ENCODE measurements at regions not wholly inside any gene's neighbourhood (a gene's known extent, or its start where the extent isn't known, plus 50 kb on each side); places are given as distances from the start of the nearest gene placed in this dataset.

DNA sequence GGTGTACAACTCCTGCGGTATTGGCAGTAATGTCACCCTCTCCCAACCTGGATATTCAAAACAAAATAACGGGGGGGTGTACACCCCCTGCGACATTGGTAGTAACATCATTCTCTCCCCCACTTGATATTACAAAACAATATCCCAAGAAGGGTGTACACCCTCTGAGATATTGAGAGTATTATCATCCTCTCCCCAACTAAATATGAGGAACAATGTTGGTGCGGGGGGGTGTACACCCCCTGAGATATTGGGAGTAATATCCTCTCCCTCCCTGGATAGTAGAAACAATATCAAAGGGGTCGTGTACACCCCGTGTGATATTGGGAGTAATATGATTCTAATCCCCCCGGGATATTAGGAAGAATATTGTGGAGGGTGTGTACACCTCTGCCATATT lies 71.4 kb upstream of the ADGRA3 start:
- Histone ChIP-seq H3K36me3 (ENCODE audit: control insufficient read depth in 2 of 3, insufficient read depth in 3 of 3, low read length in 3 of 3) (no peaks in the 10 kb centered on the region), H3K9ac (ENCODE audit: low read length in 3 of 3) (no peak overlapping the region), H3K4me1 (ENCODE audit: control insufficient read depth in 2 of 3, insufficient read depth in 2 of 3, low read depth in 1 of 3, low read length in 3 of 3) (no peaks in the 10 kb centered on the region), H3K9me3 (ENCODE audit: control insufficient read depth in 2 of 3, insufficient read depth in 1 of 3, low read length in 3 of 3) (no peaks in the 10 kb centered on the region), H3K27ac (ENCODE audit: low read depth in 2 of 2, low read length in 2 of 2) (no peak overlapping the region), H3K27me3 (ENCODE audit: control insufficient read depth, insufficient read depth, low read length) (no peaks in the 10 kb centered on the region), H3K4me3 (ENCODE audit: low read length in 3 of 3) (no peak overlapping the region)
- FAIRE-seq (no peak), DNase-seq (no peak)
- TF ChIP-seq CTCF (IDR thresholded peaks at IDR 0.05; ENCODE audit: borderline replicate concordance, extremely low read depth, insufficient read depth), result no peak
- intact Hi-C loops (cut with DNase I), result no loop called here

- Histone ChIP-seq H3K27ac (ENCODE audit: low read depth in 2 of 2, low read length in 2 of 2) (no peak overlapping the region), H3K9me3 (ENCODE audit: control insufficient read depth in 2 of 3, insufficient read depth in 1 of 3, low read length in 3 of 3) (no peaks in the 10 kb centered on the region), H3K4me3 (ENCODE audit: low read length in 3 of 3) (no peak overlapping the region), H3K4me1 (ENCODE audit: control insufficient read depth in 2 of 3, insufficient read depth in 2 of 3, low read depth in 1 of 3, low read length in 3 of 3) (no peaks in the 10 kb centered on the region), H3K36me3 (ENCODE audit: control insufficient read depth in 2 of 3, insufficient read depth in 3 of 3, low read length in 3 of 3) (no peaks in the 10 kb centered on the region), H3K27me3 (ENCODE audit: control insufficient read depth, insufficient read depth, low read length) (no peaks in the 10 kb centered on the region), H3K9ac (ENCODE audit: low read length in 3 of 3) (no peak overlapping the region)
- intact Hi-C loops (cut with DNase I), result no loop called here
- TF ChIP-seq CTCF (IDR thresholded peaks at IDR 0.05; ENCODE audit: borderline replicate concordance, extremely low read depth, insufficient read depth), result no peak
- no peak for FAIRE-seq
- no peak for DNase-seq
Observed at GRCh38 chr4:22593933-22594332, 78.1 kb upstream of the ADGRA3 start.

DNA sequence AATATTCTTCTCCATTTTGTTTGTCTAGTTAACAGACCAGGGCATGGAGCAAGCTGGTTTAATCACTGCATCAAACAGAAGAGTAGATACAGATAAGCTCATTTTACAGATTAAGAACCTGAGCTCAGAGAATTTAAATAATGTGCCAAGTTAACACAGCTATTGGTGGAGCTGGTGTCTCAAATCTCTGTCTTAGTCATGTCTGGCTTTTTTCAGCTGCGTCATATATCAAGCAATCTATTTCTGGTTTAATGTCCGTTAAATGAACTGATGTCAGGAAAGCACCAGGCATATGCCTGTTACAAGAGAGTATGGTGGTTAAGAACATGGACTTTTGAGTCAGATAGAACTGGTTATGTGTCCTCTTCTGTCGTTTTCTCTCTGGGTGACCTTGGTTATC lies 79.8 kb upstream of the ADGRA3 start:
- DNase-seq, result no peak
- no peaks in the 10 kb centered on the region for H3K4me1 ChIP-seq (ENCODE audit: control insufficient read depth in 2 of 3, insufficient read depth in 2 of 3, low read depth in 1 of 3, low read length in 3 of 3)
- H3K27ac ChIP-seq (ENCODE audit: low read depth in 2 of 2, low read length in 2 of 2), result no peak overlapping the region
- H3K9ac ChIP-seq (ENCODE audit: low read length in 3 of 3), result no peak overlapping the region
- FAIRE-seq, result peak; percentile 3
- no peaks in the 10 kb centered on the region for H3K36me3 ChIP-seq (ENCODE audit: control insufficient read depth in 2 of 3, insufficient read depth in 3 of 3, low read length in 3 of 3)
- H3K4me3 ChIP-seq (ENCODE audit: low read length in 3 of 3), result no peak overlapping the region
- H3K27me3 ChIP-seq (ENCODE audit: control insufficient read depth, insufficient read depth, low read length), result no peaks in the 10 kb centered on the region
- no peak for TF ChIP-seq CTCF (IDR thresholded peaks at IDR 0.05; ENCODE audit: borderline replicate concordance, extremely low read depth, insufficient read depth)
- intact Hi-C loops (cut with DNase I), result no loop called here
- no peaks in the 10 kb centered on the region for H3K9me3 ChIP-seq (ENCODE audit: control insufficient read depth in 2 of 3, insufficient read depth in 1 of 3, low read length in 3 of 3)

DNA sequence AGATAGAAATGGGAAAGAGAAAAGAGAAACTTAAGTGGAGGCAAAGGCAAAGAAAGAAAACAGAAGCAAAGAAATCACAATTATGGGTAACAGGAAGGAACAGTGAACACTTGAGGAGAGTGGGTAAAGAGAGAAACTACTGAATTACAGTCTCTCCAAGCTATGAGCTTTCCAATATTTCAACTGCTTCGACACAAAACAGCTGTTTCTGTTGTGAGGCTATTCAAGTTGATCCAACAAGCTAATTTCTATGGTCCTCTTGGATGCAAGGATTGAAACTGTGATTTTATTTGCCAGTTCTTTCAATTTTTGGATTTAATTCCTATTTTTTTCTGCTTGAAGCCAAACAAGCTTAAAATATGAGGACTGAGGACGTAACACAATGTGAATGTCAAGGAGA lies 80.5 kb upstream of the ADGRA3 start:
- no peak for FAIRE-seq
- Histone ChIP-seq H3K27me3 (ENCODE audit: control insufficient read depth, insufficient read depth, low read length) (no peaks in the 10 kb centered on the region), H3K4me1 (ENCODE audit: control insufficient read depth in 2 of 3, insufficient read depth in 2 of 3, low read depth in 1 of 3, low read length in 3 of 3) (no peaks in the 10 kb centered on the region), H3K4me3 (ENCODE audit: low read length in 3 of 3) (no peak overlapping the region), H3K9ac (ENCODE audit: low read length in 3 of 3) (no peak overlapping the region), H3K36me3 (ENCODE audit: control insufficient read depth in 2 of 3, insufficient read depth in 3 of 3, low read length in 3 of 3) (no peaks in the 10 kb centered on the region), H3K27ac (ENCODE audit: low read depth in 2 of 2, low read length in 2 of 2) (no peak overlapping the region), H3K9me3 (ENCODE audit: control insufficient read depth in 2 of 3, insufficient read depth in 1 of 3, low read length in 3 of 3) (no peaks in the 10 kb centered on the region)
- TF ChIP-seq CTCF (IDR thresholded peaks at IDR 0.05; ENCODE audit: borderline replicate concordance, extremely low read depth, insufficient read depth), result no peak
- peak in 2 of 5 donors; percentile 13 to 66 for DNase-seq
- intact Hi-C loops (cut with DNase I), result no loop called here

Data from kidney (tissue), 13 donors.